ENCODE measurements at regions not wholly inside any gene's neighbourhood (a gene's known extent, or its start where the extent isn't known, plus 50 kb on each side); places are given as distances from the start of the nearest gene placed in this dataset.

- no peak for DNase-seq (ENCODE audit: low read depth)
- no peak overlapping the region for H3K4me3 ChIP-seq (ENCODE audit: low read depth, low read length)
- no peak for TF ChIP-seq CTCF (IDR thresholded peaks at IDR 0.05; ENCODE audit: insufficient read depth, low read length, poor library complexity, severe bottlenecking)
- no peaks in the 10 kb centered on the region for H3K27me3 ChIP-seq (ENCODE audit: control insufficient read depth, insufficient read depth, low read length)
- no peaks in the 10 kb centered on the region for H3K36me3 ChIP-seq (ENCODE audit: control insufficient read depth, insufficient read depth, low read length)
Observed at GRCh38 chr5:163360656-163361055, 76.7 kb upstream of the CCNG1 start.

DNA sequence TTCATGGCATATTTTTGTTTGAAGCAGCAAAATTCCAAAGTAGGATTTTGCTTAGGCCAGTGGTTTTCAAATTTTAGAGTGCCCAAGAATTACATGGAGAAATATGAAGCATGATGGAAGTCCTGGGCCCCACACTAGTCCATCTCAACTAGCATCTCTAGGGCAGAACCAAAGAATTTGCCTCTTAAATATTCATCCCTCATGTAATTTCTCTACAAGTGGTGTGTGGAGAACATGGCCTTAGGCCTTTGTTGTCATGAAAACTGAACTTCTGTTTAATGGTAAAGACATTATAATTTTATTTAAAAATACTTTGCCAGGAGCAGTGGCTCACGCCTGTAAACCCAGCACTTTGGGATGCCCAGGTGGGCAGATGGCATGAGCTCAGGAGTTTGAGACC is 75.9 kb upstream of the CCNG1 start:
- Histone ChIP-seq H3K27me3 (ENCODE audit: control insufficient read depth, insufficient read depth, low read length) (no peaks in the 10 kb centered on the region), H3K4me3 (ENCODE audit: low read depth, low read length) (no peak overlapping the region), H3K36me3 (ENCODE audit: control insufficient read depth, insufficient read depth, low read length) (no peaks in the 10 kb centered on the region)
- TF ChIP-seq CTCF (IDR thresholded peaks at IDR 0.05; ENCODE audit: insufficient read depth, low read length, poor library complexity, severe bottlenecking) = no peak
- DNase-seq (ENCODE audit: low read depth) = no peak

- no peaks in the 10 kb centered on the region for H3K36me3 ChIP-seq (ENCODE audit: control insufficient read depth, insufficient read depth, low read length)
- H3K27me3 ChIP-seq (ENCODE audit: control insufficient read depth, insufficient read depth, low read length) = no peaks in the 10 kb centered on the region
- TF ChIP-seq CTCF (IDR thresholded peaks at IDR 0.05; ENCODE audit: insufficient read depth, low read length, poor library complexity, severe bottlenecking) = no peak
- no peak for DNase-seq (ENCODE audit: low read depth)
- H3K4me3 ChIP-seq (ENCODE audit: low read depth, low read length) = no peak overlapping the region
Observed at GRCh38 chr5:163362840-163363371, 74.5 kb upstream of the CCNG1 start.

- Histone ChIP-seq H3K27me3 (ENCODE audit: control insufficient read depth, insufficient read depth, low read length) (no peaks in the 10 kb centered on the region), H3K36me3 (ENCODE audit: control insufficient read depth, insufficient read depth, low read length) (no peaks in the 10 kb centered on the region), H3K4me3 (ENCODE audit: low read depth, low read length) (no peak overlapping the region)
- DNase-seq (ENCODE audit: low read depth) = no peak
- TF ChIP-seq CTCF (IDR thresholded peaks at IDR 0.05; ENCODE audit: insufficient read depth, low read length, poor library complexity, severe bottlenecking) = no peak
Observed at GRCh38 chr5:163363389-163363788, 74.0 kb upstream of the CCNG1 start.

DNA sequence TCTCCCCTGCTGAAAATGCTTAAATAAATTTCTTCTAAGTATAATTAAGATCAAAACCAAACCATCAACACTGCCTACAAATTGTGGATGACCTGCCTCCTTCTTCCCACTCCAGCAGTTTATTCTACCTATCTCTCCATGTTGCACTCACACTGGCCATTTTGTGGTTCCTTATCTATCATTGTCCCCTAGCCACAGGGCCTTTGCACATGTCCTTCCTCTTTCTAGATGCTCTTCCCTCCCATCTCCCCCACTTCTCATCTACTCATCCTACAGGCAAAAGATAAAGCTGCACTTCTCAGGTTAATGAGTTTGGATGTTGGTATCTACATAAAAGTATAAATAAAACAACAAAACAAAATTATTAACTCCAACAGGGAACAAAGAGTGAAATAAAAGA is 70.6 kb upstream of the CCNG1 start:
- Histone ChIP-seq H3K4me3 (ENCODE audit: low read depth, low read length) (no peak overlapping the region), H3K36me3 (ENCODE audit: control insufficient read depth, insufficient read depth, low read length) (no peaks in the 10 kb centered on the region), H3K27me3 (ENCODE audit: control insufficient read depth, insufficient read depth, low read length) (no peaks in the 10 kb centered on the region)
- no peak for DNase-seq (ENCODE audit: low read depth)
- TF ChIP-seq CTCF (IDR thresholded peaks at IDR 0.05; ENCODE audit: insufficient read depth, low read length, poor library complexity, severe bottlenecking) = no peak

GRCh38 chr5:163369776-163370385 is 67.5 kb upstream of the CCNG1 start:
- H3K27me3 ChIP-seq (ENCODE audit: control insufficient read depth, insufficient read depth, low read length) = no peaks in the 10 kb centered on the region
- no peaks in the 10 kb centered on the region for H3K36me3 ChIP-seq (ENCODE audit: control insufficient read depth, insufficient read depth, low read length)
- no peak for DNase-seq (ENCODE audit: low read depth)
- no peak for TF ChIP-seq CTCF (IDR thresholded peaks at IDR 0.05; ENCODE audit: insufficient read depth, low read length, poor library complexity, severe bottlenecking)
- no peak overlapping the region for H3K4me3 ChIP-seq (ENCODE audit: low read depth, low read length)
